Spleen (tissue), 7 donors: ENCODE measurements at regions not wholly inside any gene's neighbourhood (a gene's known extent, or its start where the extent isn't known, plus 50 kb on each side); places are given as distances from the start of the nearest gene placed in this dataset.

Experiments used
- POLR2A ChIP-seq, 3 donors: fragments of 450-650 bp; IDR thresholded peaks; one replicate each; pipeline ENCODE4 v1.5.1; 2017; ENCODE audit warnings: antibody characterized with exemption in 3 of 3, mild to moderate bottlenecking in 1 of 3
- POLR2AphosphoS5 ChIP-seq, 3 donors: sonication (generic); formaldehyde crosslinking; IDR thresholded peaks; one replicate each; pipeline ENCODE4 v1.5.1; 2017; ENCODE audit warnings: antibody characterized with exemption in 3 of 3
- TF ChIP-seq, protein P1 (sequence below), 11 experiments: fragments of 200-600 bp in 7 of 11; fragments of 450-650 bp in 4 of 11; sonication (generic) in 4 of 11; IDR thresholded peaks in 8 of 11; conservative IDR thresholded peaks in 3 of 11; 1 replicate in 7 of 11; 2 replicates in 4 of 11; pipeline versions ENCODE4 v1.4.0 to v1.8.0; 2016 to 2021; ENCODE audit warnings: antibody characterized with exemption in 11 of 11, inconsistent platforms in 4 of 11, mild to moderate bottlenecking in 1 of 11
- donor health status: DM: no; HTN: no; CAD: no; lungs with moderate emphysema.
- donor health status: DM: no; HTN: no; CAD: no.
- donor health status: DM: no; HTN: no; CAD: no.

DNA sequence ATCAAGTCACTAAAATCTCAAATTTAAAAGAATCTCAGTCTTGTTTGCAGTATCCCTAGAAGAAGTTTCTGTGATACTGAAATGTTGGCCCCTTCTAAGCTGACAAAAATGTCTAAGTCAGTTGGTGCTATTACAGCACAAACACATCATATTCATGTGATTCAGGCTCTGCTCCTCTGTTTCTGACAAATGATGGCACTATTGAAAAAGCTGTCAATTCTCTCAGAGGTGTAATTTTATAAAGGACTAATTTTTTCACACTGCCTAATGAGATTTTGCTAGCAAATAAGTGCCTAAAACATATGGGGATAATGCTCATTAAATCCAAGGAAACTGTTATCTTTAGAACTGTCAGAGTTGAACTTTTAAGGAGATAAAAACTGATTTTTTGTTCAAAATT lies 445.9 kb downstream of the DSC3 start:
- TF ChIP-seq, protein P1, sequence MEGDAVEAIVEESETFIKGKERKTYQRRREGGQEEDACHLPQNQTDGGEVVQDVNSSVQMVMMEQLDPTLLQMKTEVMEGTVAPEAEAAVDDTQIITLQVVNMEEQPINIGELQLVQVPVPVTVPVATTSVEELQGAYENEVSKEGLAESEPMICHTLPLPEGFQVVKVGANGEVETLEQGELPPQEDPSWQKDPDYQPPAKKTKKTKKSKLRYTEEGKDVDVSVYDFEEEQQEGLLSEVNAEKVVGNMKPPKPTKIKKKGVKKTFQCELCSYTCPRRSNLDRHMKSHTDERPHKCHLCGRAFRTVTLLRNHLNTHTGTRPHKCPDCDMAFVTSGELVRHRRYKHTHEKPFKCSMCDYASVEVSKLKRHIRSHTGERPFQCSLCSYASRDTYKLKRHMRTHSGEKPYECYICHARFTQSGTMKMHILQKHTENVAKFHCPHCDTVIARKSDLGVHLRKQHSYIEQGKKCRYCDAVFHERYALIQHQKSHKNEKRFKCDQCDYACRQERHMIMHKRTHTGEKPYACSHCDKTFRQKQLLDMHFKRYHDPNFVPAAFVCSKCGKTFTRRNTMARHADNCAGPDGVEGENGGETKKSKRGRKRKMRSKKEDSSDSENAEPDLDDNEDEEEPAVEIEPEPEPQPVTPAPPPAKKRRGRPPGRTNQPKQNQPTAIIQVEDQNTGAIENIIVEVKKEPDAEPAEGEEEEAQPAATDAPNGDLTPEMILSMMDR (IDR thresholded peaks at IDR 0.05 in 8 of 11, conservative IDR thresholded peaks at IDR 0.05 in 3 of 11) = no peak
- TF ChIP-seq POLR2A (IDR thresholded peaks at IDR 0.05) (no peak), POLR2AphosphoS5 (IDR thresholded peaks at IDR 0.05) (no peak)
